ACC112 (cell line): ENCODE measurements at regions not wholly inside any gene's neighbourhood (a gene's known extent, or its start where the extent isn't known, plus 50 kb on each side); places are given as distances from the start of the nearest gene placed in this dataset.

ENCODE experiments used
- H2AFZ ChIP-seq: fragments of 200-600 bp; sonication (generic); one replicate; pipeline ENCODE4 v1.6.0; 2017; ENCODE audit warnings: antibody characterized with exemption, low read length; ENCODE audit not compliant: unreplicated experiment
- H3K27ac ChIP-seq: fragments of 200-600 bp; sonication (generic); 2 replicates; pipeline ENCODE4 v1.5.1; 2014; ENCODE audit warnings: low read depth, mild to moderate bottlenecking, antibody characterized with exemption, low read length, moderate library complexity
- H3K27me3 ChIP-seq: fragments of 200-600 bp; sonication (generic); 2 replicates; pipeline ENCODE4 v1.6.1; 2014; ENCODE audit warnings: mild to moderate bottlenecking, antibody characterized with exemption, low read length, moderate library complexity, mixed read lengths; ENCODE audit not compliant: insufficient read depth
- H3K36me3 ChIP-seq: fragments of 200-600 bp; sonication (generic); 2 replicates; pipeline ENCODE4 v1.6.1; 2016; ENCODE audit warnings: mild to moderate bottlenecking, antibody characterized with exemption, low read length, moderate library complexity, mixed read lengths; ENCODE audit not compliant: insufficient read depth
- H3K4me1 ChIP-seq: fragments of 200-600 bp; sonication (generic); one replicate; pipeline ENCODE4 v1.6.1; 2016; ENCODE audit warnings: low read length, mixed read lengths; ENCODE audit not compliant: insufficient read depth, unreplicated experiment, control insufficient read depth
- H3K4me3 ChIP-seq: fragments of 200-600 bp; sonication (generic); 2 replicates; pipeline ENCODE4 v1.5.1; 2014; ENCODE audit warnings: mild to moderate bottlenecking, low read depth, low read length
- H3K79me2 ChIP-seq: fragments of 200-600 bp; sonication (generic); one replicate; pipeline ENCODE4 v1.6.0; 2016; ENCODE audit warnings: low read length; ENCODE audit not compliant: control insufficient read depth, unreplicated experiment, insufficient read depth

- H3K79me2 ChIP-seq: no peaks in the 10 kb centered on the region
- no peaks in the 10 kb centered on the region for H3K36me3 ChIP-seq
- H2AFZ ChIP-seq: no peak overlapping the region
- no peak overlapping the region for H3K4me3 ChIP-seq
- peaks cover 51% of the 10 kb centered on the region for H3K27me3 ChIP-seq
- H3K4me1 ChIP-seq: no peaks in the 10 kb centered on the region
- H3K27ac ChIP-seq: no peak overlapping the region
Observed at GRCh38 chr3:124567179-124567578, 163.1 kb upstream of the UMPS start.

GRCh38 chr3:124569761-124570160, 160.5 kb upstream of the UMPS start:
- no peaks in the 10 kb centered on the region for H3K36me3 ChIP-seq
- peaks cover 55% of the 10 kb centered on the region for H3K27me3 ChIP-seq
- H3K27ac ChIP-seq: no peak overlapping the region
- H3K4me3 ChIP-seq: no peak overlapping the region
- H3K79me2 ChIP-seq: no peaks in the 10 kb centered on the region
- no peaks in the 10 kb centered on the region for H3K4me1 ChIP-seq
- H2AFZ ChIP-seq: no peak overlapping the region

GRCh38 chr3:124570232-124570631, 160.0 kb upstream of the UMPS start:
- Histone ChIP-seq H3K79me2 (no peaks in the 10 kb centered on the region), H2AFZ (no peak overlapping the region), H3K36me3 (no peaks in the 10 kb centered on the region), H3K27ac (no peak overlapping the region), H3K4me1 (no peaks in the 10 kb centered on the region), H3K4me3 (no peak overlapping the region), H3K27me3 (peaks cover 55% of the 10 kb centered on the region)

- no peak overlapping the region for H3K4me3 ChIP-seq
- no peaks in the 10 kb centered on the region for H3K79me2 ChIP-seq
- H3K4me1 ChIP-seq: no peaks in the 10 kb centered on the region
- H3K27me3 ChIP-seq: peaks cover 33% of the 10 kb centered on the region; the same call in 1 of the 2 replicates
- H3K27ac ChIP-seq: no peak overlapping the region
- H3K36me3 ChIP-seq: no peaks in the 10 kb centered on the region
- no peak overlapping the region for H2AFZ ChIP-seq
Observed at GRCh38 chr3:124572851-124573405, 157.3 kb upstream of the UMPS start.

- no peaks in the 10 kb centered on the region for H3K4me1 ChIP-seq
- H3K79me2 ChIP-seq: no peaks in the 10 kb centered on the region
- peaks cover 25% of the 10 kb centered on the region; the same call in 1 of the 2 replicates for H3K27me3 ChIP-seq
- no peak overlapping the region for H3K4me3 ChIP-seq
- no peak overlapping the region for H2AFZ ChIP-seq
- H3K36me3 ChIP-seq: no peaks in the 10 kb centered on the region
- H3K27ac ChIP-seq: no peak overlapping the region
Observed at GRCh38 chr3:124574012-124574411, 156.2 kb upstream of the UMPS start.

GRCh38 chr3:124576565-124577493, 153.4 kb upstream of the UMPS start:
- no peaks in the 10 kb centered on the region for H3K4me1 ChIP-seq
- H3K27ac ChIP-seq: no peak overlapping the region
- no peaks in the 10 kb centered on the region for H3K79me2 ChIP-seq
- no peak overlapping the region for H2AFZ ChIP-seq
- 0 out of 2 replicates have a peak, but pooled peaks cover 7% of the 10 kb centered on the region for H3K27me3 ChIP-seq
- H3K4me3 ChIP-seq: no peak overlapping the region
- H3K36me3 ChIP-seq: no peaks in the 10 kb centered on the region

GRCh38 chr3:124577494-124578167, 152.6 kb upstream of the UMPS start:
- Histone ChIP-seq H3K27ac (no peak overlapping the region), H2AFZ (no peak overlapping the region), H3K27me3 (0 out of 2 replicates have a peak, but pooled peaks cover 7% of the 10 kb centered on the region), H3K4me1 (peaks cover 4% of the 10 kb centered on the region), H3K4me3 (no peak overlapping the region), H3K36me3 (no peaks in the 10 kb centered on the region), H3K79me2 (no peaks in the 10 kb centered on the region)

- H3K27me3 ChIP-seq: peaks cover 17% of the 10 kb centered on the region; the same call in 1 of the 2 replicates
- H2AFZ ChIP-seq: no peak overlapping the region
- no peaks in the 10 kb centered on the region for H3K36me3 ChIP-seq
- no peak overlapping the region for H3K27ac ChIP-seq
- H3K4me3 ChIP-seq: no peak overlapping the region
- H3K79me2 ChIP-seq: no peaks in the 10 kb centered on the region
- peaks cover 4% of the 10 kb centered on the region for H3K4me1 ChIP-seq
Observed at GRCh38 chr3:124579641-124580040, 150.6 kb upstream of the UMPS start.

GRCh38 chr3:124582196-124582595, 148.1 kb upstream of the UMPS start:
- Histone ChIP-seq H3K79me2 (no peaks in the 10 kb centered on the region), H2AFZ (no peak overlapping the region), H3K4me1 (peaks cover 4% of the 10 kb centered on the region), H3K4me3 (no peak overlapping the region), H3K27ac (no peak overlapping the region), H3K27me3 (peaks cover 42% of the 10 kb centered on the region), H3K36me3 (no peaks in the 10 kb centered on the region)

- no peaks in the 10 kb centered on the region for H3K79me2 ChIP-seq
Observed at GRCh38 chr3:124582621-124583395, 147.4 kb upstream of the UMPS start.

More at GRCh38 chr3:124582621-124583395, 147.4 kb upstream of the UMPS start:
- H3K4me3 ChIP-seq: no peak overlapping the region
- no peak overlapping the region for H3K27ac ChIP-seq
- H3K4me1 ChIP-seq: peaks cover 4% of the 10 kb centered on the region
- no peak overlapping the region for H2AFZ ChIP-seq
- H3K36me3 ChIP-seq: no peaks in the 10 kb centered on the region
- peaks cover 46% of the 10 kb centered on the region for H3K27me3 ChIP-seq
